ENCODE measurements at regions not wholly inside any gene's neighbourhood (a gene's known extent, or its start where the extent isn't known, plus 50 kb on each side); places are given as distances from the start of the nearest gene placed in this dataset.

GRCh38 chr2:33812707-33813106 lies 213.6 kb upstream of the FAM98A start:
- no peak overlapping the region for H3K4me3 ChIP-seq (ENCODE audit: low read length in 2 of 2)

GRCh38 chr2:33810046-33810835 lies 211.1 kb upstream of the FAM98A start:
- Histone ChIP-seq H3K9me3 (ENCODE audit: control insufficient read depth in 2 of 2, low read length in 2 of 2) (no peaks in the 10 kb centered on the region), H3K27me3 (ENCODE audit: control insufficient read depth in 1 of 2, insufficient read depth in 2 of 2, low read length in 2 of 2) (no peaks in the 10 kb centered on the region), H3K36me3 (ENCODE audit: control insufficient read depth in 2 of 2, insufficient read depth in 2 of 2, low read length in 2 of 2) (no peaks in the 10 kb centered on the region), H3K4me3 (ENCODE audit: low read length in 2 of 2) (no peak overlapping the region), H3K27ac (ENCODE audit: low read length) (no peak overlapping the region), H3K4me1 (ENCODE audit: control insufficient read depth, insufficient read depth, low read length) (no peaks in the 10 kb centered on the region), H3K9ac (ENCODE audit: low read length in 2 of 2) (no peak overlapping the region)

More at GRCh38 chr2:33812707-33813106, 213.6 kb upstream of the FAM98A start:
- H3K9ac ChIP-seq (ENCODE audit: low read length in 2 of 2), result no peak overlapping the region
- H3K9me3 ChIP-seq (ENCODE audit: control insufficient read depth in 2 of 2, low read length in 2 of 2), result no peaks in the 10 kb centered on the region
- no peaks in the 10 kb centered on the region for H3K4me1 ChIP-seq (ENCODE audit: control insufficient read depth, insufficient read depth, low read length)
- H3K36me3 ChIP-seq (ENCODE audit: control insufficient read depth in 2 of 2, insufficient read depth in 2 of 2, low read length in 2 of 2), result no peaks in the 10 kb centered on the region
- no peaks in the 10 kb centered on the region for H3K27me3 ChIP-seq (ENCODE audit: control insufficient read depth in 1 of 2, insufficient read depth in 2 of 2, low read length in 2 of 2)
- no peak overlapping the region for H3K27ac ChIP-seq (ENCODE audit: low read length)

GRCh38 chr2:33806041-33806440 lies 206.9 kb upstream of the FAM98A start:
- Histone ChIP-seq H3K36me3 (ENCODE audit: control insufficient read depth in 2 of 2, insufficient read depth in 2 of 2, low read length in 2 of 2) (no peaks in the 10 kb centered on the region), H3K9ac (ENCODE audit: low read length in 2 of 2) (no peak overlapping the region), H3K9me3 (ENCODE audit: control insufficient read depth in 2 of 2, low read length in 2 of 2) (no peaks in the 10 kb centered on the region), H3K4me3 (ENCODE audit: low read length in 2 of 2) (no peak overlapping the region), H3K4me1 (ENCODE audit: control insufficient read depth, insufficient read depth, low read length) (no peaks in the 10 kb centered on the region), H3K27me3 (ENCODE audit: control insufficient read depth in 1 of 2, insufficient read depth in 2 of 2, low read length in 2 of 2) (no peaks in the 10 kb centered on the region), H3K27ac (ENCODE audit: low read length) (no peak overlapping the region)

GRCh38 chr2:33804155-33804554 lies 205.1 kb upstream of the FAM98A start:
- no peaks in the 10 kb centered on the region for H3K36me3 ChIP-seq (ENCODE audit: control insufficient read depth in 2 of 2, insufficient read depth in 2 of 2, low read length in 2 of 2)
- no peak overlapping the region for H3K9ac ChIP-seq (ENCODE audit: low read length in 2 of 2)
- H3K27me3 ChIP-seq (ENCODE audit: control insufficient read depth in 1 of 2, insufficient read depth in 2 of 2, low read length in 2 of 2), result no peaks in the 10 kb centered on the region
- H3K9me3 ChIP-seq (ENCODE audit: control insufficient read depth in 2 of 2, low read length in 2 of 2), result no peaks in the 10 kb centered on the region
- H3K27ac ChIP-seq (ENCODE audit: low read length), result no peak overlapping the region
- no peaks in the 10 kb centered on the region for H3K4me1 ChIP-seq (ENCODE audit: control insufficient read depth, insufficient read depth, low read length)
- H3K4me3 ChIP-seq (ENCODE audit: low read length in 2 of 2), result no peak overlapping the region

GRCh38 chr2:33796511-33796910 lies 197.4 kb upstream of the FAM98A start:
- Histone ChIP-seq H3K27me3 (ENCODE audit: control insufficient read depth in 1 of 2, insufficient read depth in 2 of 2, low read length in 2 of 2) (no peaks in the 10 kb centered on the region), H3K9me3 (ENCODE audit: control insufficient read depth in 2 of 2, low read length in 2 of 2) (no peaks in the 10 kb centered on the region), H3K4me1 (ENCODE audit: control insufficient read depth, insufficient read depth, low read length) (no peaks in the 10 kb centered on the region), H3K27ac (ENCODE audit: low read length) (no peak overlapping the region), H3K36me3 (ENCODE audit: control insufficient read depth in 2 of 2, insufficient read depth in 2 of 2, low read length in 2 of 2) (no peaks in the 10 kb centered on the region), H3K9ac (ENCODE audit: low read length in 2 of 2) (no peak overlapping the region), H3K4me3 (ENCODE audit: low read length in 2 of 2) (no peak overlapping the region)

- Histone ChIP-seq H3K4me3 (ENCODE audit: low read length in 2 of 2) (no peak overlapping the region), H3K9ac (ENCODE audit: low read length in 2 of 2) (no peak overlapping the region), H3K9me3 (ENCODE audit: control insufficient read depth in 2 of 2, low read length in 2 of 2) (no peaks in the 10 kb centered on the region), H3K36me3 (ENCODE audit: control insufficient read depth in 2 of 2, insufficient read depth in 2 of 2, low read length in 2 of 2) (no peaks in the 10 kb centered on the region), H3K27ac (ENCODE audit: low read length) (no peak overlapping the region), H3K27me3 (ENCODE audit: control insufficient read depth in 1 of 2, insufficient read depth in 2 of 2, low read length in 2 of 2) (no peaks in the 10 kb centered on the region), H3K4me1 (ENCODE audit: control insufficient read depth, insufficient read depth, low read length) (no peaks in the 10 kb centered on the region)
These were observed 192.5 kb upstream of the FAM98A start for GRCh38 chr2:33791625-33792024.

- no peak overlapping the region for H3K4me3 ChIP-seq (ENCODE audit: low read length in 2 of 2)
- H3K9ac ChIP-seq (ENCODE audit: low read length in 2 of 2), result no peak overlapping the region
- no peaks in the 10 kb centered on the region for H3K4me1 ChIP-seq (ENCODE audit: control insufficient read depth, insufficient read depth, low read length)
- no peak overlapping the region for H3K27ac ChIP-seq (ENCODE audit: low read length)
- no peaks in the 10 kb centered on the region for H3K36me3 ChIP-seq (ENCODE audit: control insufficient read depth in 2 of 2, insufficient read depth in 2 of 2, low read length in 2 of 2)
- no peaks in the 10 kb centered on the region for H3K27me3 ChIP-seq (ENCODE audit: control insufficient read depth in 1 of 2, insufficient read depth in 2 of 2, low read length in 2 of 2)
- peaks cover 0 to 3% of the 10 kb centered on the region in 2 donors for H3K9me3 ChIP-seq (ENCODE audit: control insufficient read depth in 2 of 2, low read length in 2 of 2)
These were observed 188.9 kb upstream of the FAM98A start for GRCh38 chr2:33788044-33788443.

- H3K27ac ChIP-seq (ENCODE audit: low read length), result no peak overlapping the region
- no peaks in the 10 kb centered on the region for H3K4me1 ChIP-seq (ENCODE audit: control insufficient read depth, insufficient read depth, low read length)
- no peaks in the 10 kb centered on the region for H3K36me3 ChIP-seq (ENCODE audit: control insufficient read depth in 2 of 2, insufficient read depth in 2 of 2, low read length in 2 of 2)
- H3K4me3 ChIP-seq (ENCODE audit: low read length in 2 of 2), result no peak overlapping the region
- H3K9me3 ChIP-seq (ENCODE audit: control insufficient read depth in 2 of 2, low read length in 2 of 2), result peaks cover 0 to 3% of the 10 kb centered on the region in 2 donors
- no peak overlapping the region for H3K9ac ChIP-seq (ENCODE audit: low read length in 2 of 2)
- H3K27me3 ChIP-seq (ENCODE audit: control insufficient read depth in 1 of 2, insufficient read depth in 2 of 2, low read length in 2 of 2), result no peaks in the 10 kb centered on the region
These were observed 187.8 kb upstream of the FAM98A start for GRCh38 chr2:33786881-33787280.

- no peaks in the 10 kb centered on the region for H3K27me3 ChIP-seq (ENCODE audit: control insufficient read depth in 1 of 2, insufficient read depth in 2 of 2, low read length in 2 of 2)
- no peaks in the 10 kb centered on the region for H3K36me3 ChIP-seq (ENCODE audit: control insufficient read depth in 2 of 2, insufficient read depth in 2 of 2, low read length in 2 of 2)
- H3K9me3 ChIP-seq (ENCODE audit: control insufficient read depth in 2 of 2, low read length in 2 of 2), result peaks cover 0 to 3% of the 10 kb centered on the region in 2 donors
- H3K4me3 ChIP-seq (ENCODE audit: low read length in 2 of 2), result no peak overlapping the region
- no peak overlapping the region for H3K27ac ChIP-seq (ENCODE audit: low read length)
- no peaks in the 10 kb centered on the region for H3K4me1 ChIP-seq (ENCODE audit: control insufficient read depth, insufficient read depth, low read length)
- no peak overlapping the region for H3K9ac ChIP-seq (ENCODE audit: low read length in 2 of 2)
These were observed 186.4 kb upstream of the FAM98A start for GRCh38 chr2:33785201-33786106.

- H3K36me3 ChIP-seq (ENCODE audit: control insufficient read depth in 2 of 2, insufficient read depth in 2 of 2, low read length in 2 of 2), result no peaks in the 10 kb centered on the region
- H3K4me3 ChIP-seq (ENCODE audit: low read length in 2 of 2), result no peak overlapping the region
- H3K27ac ChIP-seq (ENCODE audit: low read length), result no peak overlapping the region
- H3K9me3 ChIP-seq (ENCODE audit: control insufficient read depth in 2 of 2, low read length in 2 of 2), result peaks cover 0 to 3% of the 10 kb centered on the region in 2 donors
- H3K27me3 ChIP-seq (ENCODE audit: control insufficient read depth in 1 of 2, insufficient read depth in 2 of 2, low read length in 2 of 2), result no peaks in the 10 kb centered on the region
- H3K9ac ChIP-seq (ENCODE audit: low read length in 2 of 2), result no peak overlapping the region
- no peaks in the 10 kb centered on the region for H3K4me1 ChIP-seq (ENCODE audit: control insufficient read depth, insufficient read depth, low read length)
These were observed 185.4 kb upstream of the FAM98A start for GRCh38 chr2:33784488-33784887.
